ENCODE measurements at regions not wholly inside any gene's neighbourhood (a gene's known extent, or its start where the extent isn't known, plus 50 kb on each side); places are given as distances from the start of the nearest gene placed in this dataset.

- TF ChIP-seq REST (IDR thresholded peaks at IDR 0.05; ENCODE audit: insufficient read depth in 1 of 2, low read depth in 2 of 2, low read length in 2 of 2) (no peak), FOXP2 (optimal IDR thresholded peaks at IDR 0.05; ENCODE audit: borderline replicate concordance, extremely low read depth, extremely low read length, insufficient read depth) (no peak), TAF1 (IDR thresholded peaks at IDR 0.05; ENCODE audit: borderline replicate concordance, insufficient read depth, low read length) (no peak), POLR2AphosphoS5 (IDR thresholded peaks at IDR 0.05; ENCODE audit: low read depth, low read length) (no peak), SIN3A (IDR thresholded peaks at IDR 0.05; ENCODE audit: borderline replicate concordance, insufficient read depth, low read length) (no peak)
Observed at GRCh38 chr4:83846193-83846830, 310.4 kb downstream of the GPAT3 start.

GRCh38 chr4:83839615-83840014, 303.7 kb downstream of the GPAT3 start:
- no peak for TF ChIP-seq SIN3A (IDR thresholded peaks at IDR 0.05; ENCODE audit: borderline replicate concordance, insufficient read depth, low read length)
- no peak for TF ChIP-seq FOXP2 (optimal IDR thresholded peaks at IDR 0.05; ENCODE audit: borderline replicate concordance, extremely low read depth, extremely low read length, insufficient read depth)

- TF ChIP-seq FOXP2 (optimal IDR thresholded peaks at IDR 0.05; ENCODE audit: borderline replicate concordance, extremely low read depth, extremely low read length, insufficient read depth) (no peak), POLR2AphosphoS5 (IDR thresholded peaks at IDR 0.05; ENCODE audit: low read depth, low read length) (no peak), REST (IDR thresholded peaks at IDR 0.05; ENCODE audit: insufficient read depth in 1 of 2, low read depth in 2 of 2, low read length in 2 of 2) (no peak), TAF1 (IDR thresholded peaks at IDR 0.05; ENCODE audit: borderline replicate concordance, insufficient read depth, low read length) (no peak), SIN3A (IDR thresholded peaks at IDR 0.05; ENCODE audit: borderline replicate concordance, insufficient read depth, low read length) (no peak)
Observed at GRCh38 chr4:83837614-83838308, 301.9 kb downstream of the GPAT3 start.

- no peak for TF ChIP-seq FOXP2 (optimal IDR thresholded peaks at IDR 0.05; ENCODE audit: borderline replicate concordance, extremely low read depth, extremely low read length, insufficient read depth)
- TF ChIP-seq POLR2AphosphoS5 (IDR thresholded peaks at IDR 0.05; ENCODE audit: low read depth, low read length), result no peak
- no peak for TF ChIP-seq REST (IDR thresholded peaks at IDR 0.05; ENCODE audit: insufficient read depth in 1 of 2, low read depth in 2 of 2, low read length in 2 of 2)
- no peak for TF ChIP-seq SIN3A (IDR thresholded peaks at IDR 0.05; ENCODE audit: borderline replicate concordance, insufficient read depth, low read length)
- no peak for TF ChIP-seq TAF1 (IDR thresholded peaks at IDR 0.05; ENCODE audit: borderline replicate concordance, insufficient read depth, low read length)
Observed at GRCh38 chr4:83833920-83834319, 298.0 kb downstream of the GPAT3 start.

GRCh38 chr4:83832110-83832825, 296.4 kb downstream of the GPAT3 start:
- TF ChIP-seq REST (IDR thresholded peaks at IDR 0.05; ENCODE audit: insufficient read depth in 1 of 2, low read depth in 2 of 2, low read length in 2 of 2) (no peak), SIN3A (IDR thresholded peaks at IDR 0.05; ENCODE audit: borderline replicate concordance, insufficient read depth, low read length) (no peak), FOXP2 (optimal IDR thresholded peaks at IDR 0.05; ENCODE audit: borderline replicate concordance, extremely low read depth, extremely low read length, insufficient read depth) (no peak), POLR2AphosphoS5 (IDR thresholded peaks at IDR 0.05; ENCODE audit: low read depth, low read length) (no peak), TAF1 (IDR thresholded peaks at IDR 0.05; ENCODE audit: borderline replicate concordance, insufficient read depth, low read length) (no peak)

Data from PFSK-1 (cell line).